Neural cell (in vitro differentiated cells): ENCODE measurements at regions not wholly inside any gene's neighbourhood (a gene's known extent, or its start where the extent isn't known, plus 50 kb on each side); places are given as distances from the start of the nearest gene placed in this dataset.

Experiments used
- H2AFZ ChIP-seq: fragments of 200-600, 300-800 bp; sonication (generic), shearing (Covaris generic); 2 replicates; pipeline ENCODE4 v1.6.0; 2014; ENCODE audit warnings: low read depth, mild to moderate bottlenecking, antibody characterized with exemption, low read length, moderate library complexity
- H3F3A ChIP-seq: fragments of 200-600 bp; shearing (Covaris generic); 2 replicates; pipeline ENCODE4 v1.6.1; 2016; ENCODE audit warnings: mild to moderate bottlenecking, moderate library complexity, mixed read lengths, antibody characterized with exemption, low read length; ENCODE audit not compliant: insufficient read depth, poor library complexity, severe bottlenecking
- H3K27ac ChIP-seq: fragments of 200-600, 300-800 bp; sonication (generic), shearing (Covaris generic); 2 replicates; pipeline ENCODE4 v1.5.1; 2014; ENCODE audit warnings: mild to moderate bottlenecking, low read length, moderate library complexity
- H3K27me3 ChIP-seq: fragments of 300-800, 200-600 bp; sonication (generic), shearing (Covaris generic); 2 replicates; pipeline ENCODE4 v1.6.0; 2014; ENCODE audit warnings: mild to moderate bottlenecking, low read depth, low read length, moderate library complexity; ENCODE audit not compliant: insufficient read depth
- H3K36me3 ChIP-seq: fragments of 300-800, 200-600 bp; sonication (generic), shearing (Covaris generic); 2 replicates; pipeline ENCODE4 v1.5.1; 2014; ENCODE audit warnings: mild to moderate bottlenecking, antibody characterized with exemption, low read length, moderate library complexity; ENCODE audit not compliant: insufficient read depth
- H3K4me2 ChIP-seq: fragments of 300-800, 200-600 bp; sonication (generic), shearing (Covaris generic); 2 replicates; pipeline ENCODE4 v1.6.0; 2014; ENCODE audit warnings: mild to moderate bottlenecking, low read length
- H3K4me3 ChIP-seq: fragments of 300-800, 200-600 bp; sonication (generic), shearing (Covaris generic); 2 replicates; pipeline ENCODE4 v1.5.1; 2014; ENCODE audit warnings: mild to moderate bottlenecking, low read length, moderate library complexity
- H3K79me2 ChIP-seq: fragments of 200-600 bp; shearing (Covaris generic); replicated peaks from 2 replicates; pipeline ENCODE4 v1.6.0; 2014; ENCODE audit warnings: mild to moderate bottlenecking, low read length, moderate library complexity; ENCODE audit not compliant: insufficient read depth
- H3K9ac ChIP-seq: fragments of 300-800, 200-600 bp; sonication (generic), shearing (Covaris generic); 2 replicates; pipeline ENCODE4 v1.6.1; 2016; ENCODE audit warnings: mild to moderate bottlenecking, low read length, mixed read lengths
- H3K9me2 ChIP-seq: fragments of 200-600 bp; shearing (Covaris generic); 2 replicates; pipeline ENCODE4 v1.6.1; 2016; ENCODE audit warnings: mild to moderate bottlenecking, low read length, mixed read lengths; ENCODE audit not compliant: insufficient read depth
- H3K9me3 ChIP-seq: fragments of 200-600, 300-800 bp; sonication (generic), shearing (Covaris generic); 2 replicates; pipeline ENCODE4 v1.6.1; 2016; ENCODE audit warnings: mild to moderate bottlenecking, mixed run types, low read length, moderate library complexity, mixed read lengths
- H4K20me1 ChIP-seq: fragments of 200-600 bp; shearing (Covaris generic); 2 replicates; pipeline ENCODE4 v1.6.1; 2016; ENCODE audit warnings: mild to moderate bottlenecking, mixed run types; ENCODE audit not compliant: insufficient read depth
- EP300 ChIP-seq: fragments of 450-650 bp; conservative IDR thresholded peaks from 2 replicates; pipeline ENCODE4 v1.6.1; 2014; ENCODE audit warnings: antibody characterized with exemption, mild to moderate bottlenecking, moderate library complexity; ENCODE audit not compliant: poor library complexity, severe bottlenecking
- EZH2 ChIP-seq: fragments of 200-600, 300-800 bp; shearing (Covaris generic), sonication (generic); IDR thresholded peaks from 2 replicates; pipeline ENCODE4 v1.6.1; 2014; ENCODE audit warnings: antibody characterized with exemption, low read length, borderline replicate concordance, mild to moderate bottlenecking; ENCODE audit not compliant: insufficient read depth, poor library complexity, severe bottlenecking
- MXI1 ChIP-seq: fragments of 450-650 bp; conservative IDR thresholded peaks from 2 replicates; pipeline ENCODE4 v1.6.1; 2014; ENCODE audit warnings: antibody characterized with exemption, mild to moderate bottlenecking; ENCODE audit not compliant: poor library complexity, severe bottlenecking
- POLR2AphosphoS5 ChIP-seq: IDR thresholded peaks from 2 replicates; pipeline ENCODE4 v1.6.1; 2012
- RAD21 ChIP-seq: fragments of 450-650 bp; conservative IDR thresholded peaks from 2 replicates; pipeline ENCODE4 v1.6.1; 2014; ENCODE audit warnings: antibody characterized with exemption, mild to moderate bottlenecking, moderate library complexity
- SMC3 ChIP-seq: fragments of 450-650 bp; conservative IDR thresholded peaks from 2 replicates; pipeline ENCODE4 v1.6.1; 2014; ENCODE audit warnings: antibody characterized with exemption, mild to moderate bottlenecking, moderate library complexity; ENCODE audit not compliant: poor library complexity
- TAF1 ChIP-seq: IDR thresholded peaks from 2 replicates; pipeline ENCODE4 v1.6.1; 2012; ENCODE audit warnings: low read depth
- TF ChIP-seq, protein P1 (sequence below): fragments of 450-650 bp; IDR thresholded peaks from 2 replicates; pipeline ENCODE4 v1.5.1; 2014; ENCODE audit warnings: antibody characterized with exemption, mild to moderate bottlenecking, moderate library complexity; ENCODE audit not compliant: poor library complexity, severe bottlenecking
- TF ChIP-seq, protein P2 (sequence below): IDR thresholded peaks from 2 replicates; pipeline ENCODE4 v1.6.1; 2012; ENCODE audit warnings: borderline replicate concordance

DNA sequence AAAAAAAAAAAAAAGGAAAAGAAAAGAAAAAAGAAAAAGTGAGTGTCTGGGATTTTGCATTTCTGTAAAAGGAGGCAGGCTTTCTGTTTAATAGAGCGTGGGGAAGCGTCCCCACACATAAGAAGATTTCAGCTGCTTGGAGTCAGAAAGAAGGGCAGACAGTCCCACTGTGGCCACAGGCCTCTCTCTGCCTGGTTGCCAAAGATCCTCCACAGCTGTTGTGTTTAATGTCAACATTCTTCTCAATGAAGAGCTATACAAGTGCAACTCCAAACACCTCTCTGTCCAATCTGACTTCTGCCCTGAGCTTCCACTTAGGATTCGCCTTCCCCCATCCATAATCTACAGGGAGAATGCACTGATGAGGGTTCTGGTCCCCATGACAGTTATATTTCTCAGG, 64.3 kb upstream of the MLN start:
- H3K9ac ChIP-seq: no peak overlapping the region
- TF ChIP-seq EP300 (no peak), EZH2 (no peak), MXI1 (no peak), RAD21 (no peak), TAF1 (no peak), POLR2AphosphoS5 (no peak), SMC3 (no peak)
- TF ChIP-seq, protein P1, sequence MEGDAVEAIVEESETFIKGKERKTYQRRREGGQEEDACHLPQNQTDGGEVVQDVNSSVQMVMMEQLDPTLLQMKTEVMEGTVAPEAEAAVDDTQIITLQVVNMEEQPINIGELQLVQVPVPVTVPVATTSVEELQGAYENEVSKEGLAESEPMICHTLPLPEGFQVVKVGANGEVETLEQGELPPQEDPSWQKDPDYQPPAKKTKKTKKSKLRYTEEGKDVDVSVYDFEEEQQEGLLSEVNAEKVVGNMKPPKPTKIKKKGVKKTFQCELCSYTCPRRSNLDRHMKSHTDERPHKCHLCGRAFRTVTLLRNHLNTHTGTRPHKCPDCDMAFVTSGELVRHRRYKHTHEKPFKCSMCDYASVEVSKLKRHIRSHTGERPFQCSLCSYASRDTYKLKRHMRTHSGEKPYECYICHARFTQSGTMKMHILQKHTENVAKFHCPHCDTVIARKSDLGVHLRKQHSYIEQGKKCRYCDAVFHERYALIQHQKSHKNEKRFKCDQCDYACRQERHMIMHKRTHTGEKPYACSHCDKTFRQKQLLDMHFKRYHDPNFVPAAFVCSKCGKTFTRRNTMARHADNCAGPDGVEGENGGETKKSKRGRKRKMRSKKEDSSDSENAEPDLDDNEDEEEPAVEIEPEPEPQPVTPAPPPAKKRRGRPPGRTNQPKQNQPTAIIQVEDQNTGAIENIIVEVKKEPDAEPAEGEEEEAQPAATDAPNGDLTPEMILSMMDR: no peak
- TF ChIP-seq, protein P2, sequence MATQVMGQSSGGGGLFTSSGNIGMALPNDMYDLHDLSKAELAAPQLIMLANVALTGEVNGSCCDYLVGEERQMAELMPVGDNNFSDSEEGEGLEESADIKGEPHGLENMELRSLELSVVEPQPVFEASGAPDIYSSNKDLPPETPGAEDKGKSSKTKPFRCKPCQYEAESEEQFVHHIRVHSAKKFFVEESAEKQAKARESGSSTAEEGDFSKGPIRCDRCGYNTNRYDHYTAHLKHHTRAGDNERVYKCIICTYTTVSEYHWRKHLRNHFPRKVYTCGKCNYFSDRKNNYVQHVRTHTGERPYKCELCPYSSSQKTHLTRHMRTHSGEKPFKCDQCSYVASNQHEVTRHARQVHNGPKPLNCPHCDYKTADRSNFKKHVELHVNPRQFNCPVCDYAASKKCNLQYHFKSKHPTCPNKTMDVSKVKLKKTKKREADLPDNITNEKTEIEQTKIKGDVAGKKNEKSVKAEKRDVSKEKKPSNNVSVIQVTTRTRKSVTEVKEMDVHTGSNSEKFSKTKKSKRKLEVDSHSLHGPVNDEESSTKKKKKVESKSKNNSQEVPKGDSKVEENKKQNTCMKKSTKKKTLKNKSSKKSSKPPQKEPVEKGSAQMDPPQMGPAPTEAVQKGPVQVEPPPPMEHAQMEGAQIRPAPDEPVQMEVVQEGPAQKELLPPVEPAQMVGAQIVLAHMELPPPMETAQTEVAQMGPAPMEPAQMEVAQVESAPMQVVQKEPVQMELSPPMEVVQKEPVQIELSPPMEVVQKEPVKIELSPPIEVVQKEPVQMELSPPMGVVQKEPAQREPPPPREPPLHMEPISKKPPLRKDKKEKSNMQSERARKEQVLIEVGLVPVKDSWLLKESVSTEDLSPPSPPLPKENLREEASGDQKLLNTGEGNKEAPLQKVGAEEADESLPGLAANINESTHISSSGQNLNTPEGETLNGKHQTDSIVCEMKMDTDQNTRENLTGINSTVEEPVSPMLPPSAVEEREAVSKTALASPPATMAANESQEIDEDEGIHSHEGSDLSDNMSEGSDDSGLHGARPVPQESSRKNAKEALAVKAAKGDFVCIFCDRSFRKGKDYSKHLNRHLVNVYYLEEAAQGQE: no peak
- no peak overlapping the region for H3K4me3 ChIP-seq
- no peaks in the 10 kb centered on the region for H3K9me3 ChIP-seq
- H3K36me3 ChIP-seq: no peaks in the 10 kb centered on the region
- H3K9me2 ChIP-seq: no peaks in the 10 kb centered on the region
- no peaks in the 10 kb centered on the region for H4K20me1 ChIP-seq
- H3F3A ChIP-seq: no peaks in the 10 kb centered on the region
- H3K27me3 ChIP-seq: no peaks in the 10 kb centered on the region
- no peak overlapping the region for H2AFZ ChIP-seq
- no peak overlapping the region for H3K4me2 ChIP-seq
- H3K27ac ChIP-seq: no peak overlapping the region
- no peaks in the 10 kb centered on the region for H3K79me2 ChIP-seq

DNA sequence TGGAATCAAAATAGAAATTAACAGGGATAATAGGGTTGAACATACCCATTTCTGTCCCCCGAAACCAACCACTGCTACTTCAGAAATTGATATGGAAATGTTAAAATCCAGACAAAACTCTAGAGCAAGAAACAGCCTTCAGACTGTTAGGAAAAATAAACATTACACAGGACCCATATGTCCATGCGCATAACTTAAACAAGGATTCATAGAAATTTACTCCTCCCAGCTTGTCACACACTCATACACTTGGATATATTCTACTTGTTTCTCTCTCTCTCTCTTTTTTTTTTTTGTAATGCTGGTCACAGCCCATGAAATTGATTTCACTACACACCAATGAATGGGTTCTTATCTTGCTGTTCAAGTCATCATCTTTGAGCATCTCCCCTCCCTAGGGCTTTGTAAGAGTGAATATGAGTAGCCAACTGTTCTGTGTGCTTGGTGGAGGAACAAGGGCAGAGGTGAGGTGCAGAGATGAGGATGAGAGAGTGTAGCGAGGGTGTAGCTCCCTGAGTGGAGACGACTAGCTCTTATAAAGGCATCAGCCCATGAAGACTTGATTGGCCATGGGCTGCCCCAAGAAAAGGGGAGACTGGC, 61.8 kb upstream of the MLN start:
- Histone ChIP-seq H3K4me2 (no peak overlapping the region), H3K4me3 (no peak overlapping the region), H4K20me1 (no peaks in the 10 kb centered on the region), H3K27me3 (no peaks in the 10 kb centered on the region), H3K27ac (no peak overlapping the region), H3K9ac (no peak overlapping the region), H3K9me2 (no peaks in the 10 kb centered on the region), H2AFZ (no peak overlapping the region), H3K9me3 (no peaks in the 10 kb centered on the region), H3F3A (no peaks in the 10 kb centered on the region), H3K36me3 (no peaks in the 10 kb centered on the region), H3K79me2 (no peaks in the 10 kb centered on the region)
- TF ChIP-seq EP300 (no peak), EZH2 (no peak), MXI1 (no peak), SMC3 (no peak), POLR2AphosphoS5 (no peak)
- TF ChIP-seq, protein P1: no peak
